ENCODE measurements at regions not wholly inside any gene's neighbourhood (a gene's known extent, or its start where the extent isn't known, plus 50 kb on each side); places are given as distances from the start of the nearest gene placed in this dataset.
"Not testable (repeated sequence)": the region's sequence is repeated elsewhere in the genome, so short reads cannot be mapped to it uniquely, and the experiment has no call there.

GRCh38 chr12:31162896-31163560 is 89.4 kb downstream of the DDX11 start:
- H3K4me3 ChIP-seq (ENCODE audit: low read depth, low read length); DNase-seq (ENCODE audit: low read depth): not testable (repeated sequence)

GRCh38 chr12:31174293-31174692 is 100.6 kb downstream of the DDX11 start:
- not testable (repeated sequence) for H3K4me3 ChIP-seq (ENCODE audit: low read depth, low read length); DNase-seq (ENCODE audit: low read depth)

GRCh38 chr12:31177514-31177913 is 103.9 kb downstream of the DDX11 start:
- 0 out of 2 replicates have a peak, but pooled peaks have one; percentile 23 for TF ChIP-seq CTCF (IDR thresholded peaks at IDR 0.05; ENCODE audit: control insufficient read depth, extremely low read depth, insufficient read depth)
- H3K4me3 ChIP-seq (ENCODE audit: low read depth, low read length); DNase-seq (ENCODE audit: low read depth): not testable (repeated sequence)

GRCh38 chr12:31178875-31179274 is 105.2 kb downstream of the DDX11 start:
- DNase-seq (ENCODE audit: low read depth); H3K4me3 ChIP-seq (ENCODE audit: low read depth, low read length): not testable (repeated sequence)

GRCh38 chr12:31179627-31180237 is 106.1 kb downstream of the DDX11 start:
- not testable (repeated sequence) for DNase-seq (ENCODE audit: low read depth)

GRCh38 chr12:31182571-31182970 is 108.9 kb downstream of the DDX11 start:
- not testable (repeated sequence) for DNase-seq (ENCODE audit: low read depth); H3K4me3 ChIP-seq (ENCODE audit: low read depth, low read length)

More at GRCh38 chr12:31179627-31180237, 106.1 kb downstream of the DDX11 start:
- H3K4me3 ChIP-seq (ENCODE audit: low read depth, low read length): not testable (repeated sequence)

- not testable (repeated sequence) for DNase-seq (ENCODE audit: low read depth); H3K4me3 ChIP-seq (ENCODE audit: low read depth, low read length)
These were observed 109.4 kb downstream of the DDX11 start for GRCh38 chr12:31183107-31183506.

GRCh38 chr12:31183899-31184298 is 110.2 kb downstream of the DDX11 start:
- not testable (repeated sequence) for DNase-seq (ENCODE audit: low read depth)

GRCh38 chr12:31184667-31185066 is 111.0 kb downstream of the DDX11 start:
- H3K4me3 ChIP-seq (ENCODE audit: low read depth, low read length); DNase-seq (ENCODE audit: low read depth): not testable (repeated sequence)

More at GRCh38 chr12:31183899-31184298, 110.2 kb downstream of the DDX11 start:
- not testable (repeated sequence) for H3K4me3 ChIP-seq (ENCODE audit: low read depth, low read length)

GRCh38 chr12:31192689-31193088 is 119.0 kb downstream of the DDX11 start:
- H3K4me3 ChIP-seq (ENCODE audit: low read depth, low read length); DNase-seq (ENCODE audit: low read depth): not testable (repeated sequence)

GRCh38 chr12:31195620-31196019 is 122.0 kb downstream of the DDX11 start:
- not testable (repeated sequence) for DNase-seq (ENCODE audit: low read depth); H3K4me3 ChIP-seq (ENCODE audit: low read depth, low read length)

GRCh38 chr12:31199476-31199875 is 125.8 kb downstream of the DDX11 start:
- DNase-seq (ENCODE audit: low read depth); H3K4me3 ChIP-seq (ENCODE audit: low read depth, low read length): not testable (repeated sequence)

GRCh38 chr12:31201382-31201781 is 124.6 kb downstream of the SINHCAF start:
- no peak overlapping the region for H3K4me3 ChIP-seq (ENCODE audit: low read depth, low read length)
- no peak for DNase-seq (ENCODE audit: low read depth)
- TF ChIP-seq CTCF (IDR thresholded peaks at IDR 0.05; ENCODE audit: control insufficient read depth, extremely low read depth, insufficient read depth): no peak

Data from LNCaP clone FGC (cell line).